ENCODE measurements at regions not wholly inside any gene's neighbourhood (a gene's known extent, or its start where the extent isn't known, plus 50 kb on each side); places are given as distances from the start of the nearest gene placed in this dataset.

- TF ChIP-seq CTCF (IDR thresholded peaks at IDR 0.05; ENCODE audit: control extremely low read depth in 1 of 3, insufficient read depth in 1 of 3, low read depth in 1 of 3, low read length in 3 of 3) (no peak), POLR2AphosphoS5 (IDR thresholded peaks at IDR 0.05; ENCODE audit: low read depth, low read length) (no peak), ZNF274 (IDR thresholded peaks at IDR 0.05; ENCODE audit: borderline replicate concordance, extremely low read depth, low read length) (no peak), EP300 (IDR thresholded peaks at IDR 0.05; ENCODE audit: borderline replicate concordance in 1 of 2, low read depth in 2 of 2, low read length in 2 of 2) (no peak), RAD21 (IDR thresholded peaks at IDR 0.05 in 1 of 2, conservative IDR thresholded peaks at IDR 0.05 in 1 of 2; ENCODE audit: low read depth in 2 of 2, low read length in 2 of 2) (no peak), POLR2A (IDR thresholded peaks at IDR 0.05; ENCODE audit: control extremely low read depth in 1 of 2, low read depth in 2 of 2, low read length in 2 of 2) (no peak), EZH2 (IDR thresholded peaks at IDR 0.05; ENCODE audit: low read depth, low read length, severe bottlenecking) (no peak), ATF2 (IDR thresholded peaks at IDR 0.05; ENCODE audit: low read length) (no peak), CBX5 (IDR thresholded peaks at IDR 0.05; ENCODE audit: low read depth, low read length) (no peak), SIX5 (IDR thresholded peaks at IDR 0.05; ENCODE audit: low read depth, low read length) (no peak), BCL11A (IDR thresholded peaks at IDR 0.05; ENCODE audit: low read depth in 2 of 2, low read length in 2 of 2) (no peak), SUZ12 (IDR thresholded peaks at IDR 0.05; ENCODE audit: low read length) (no peak), KDM5A (IDR thresholded peaks at IDR 0.05; ENCODE audit: low read length) (no peak), YY1 (IDR thresholded peaks at IDR 0.05; ENCODE audit: low read depth, low read length) (no peak)
Observed at GRCh38 chr10:112053895-112054294, 129.7 kb downstream of the GPAM start.

Measured in H1 (cell line).